22Rv1 (cell line): ENCODE measurements at regions not wholly inside any gene's neighbourhood (a gene's known extent, or its start where the extent isn't known, plus 50 kb on each side); places are given as distances from the start of the nearest gene placed in this dataset.

Experiments
- H3K27ac ChIP-seq: fragments of 450-650 bp; 2 replicates; pipeline ENCODE4 v1.5.1; 2017
- CTCF ChIP-seq: fragments of 450-650 bp; IDR thresholded peaks from 2 replicates; pipeline ENCODE4 v1.5.1; 2017; ENCODE audit warnings: mild to moderate bottlenecking
- ZFX ChIP-seq: fragments of 450-650 bp; IDR thresholded peaks from 2 replicates; pipeline ENCODE4 v1.6.1; 2017; ENCODE audit warnings: antibody characterized with exemption, borderline replicate concordance

- no peak for TF ChIP-seq CTCF
- TF ChIP-seq ZFX: no peak
- H3K27ac ChIP-seq: no peak overlapping the region
Measured at GRCh38 chr1:98328855-98329254, 332.7 kb upstream of the SNX7 start.

- TF ChIP-seq ZFX (no peak), CTCF (no peak)
- no peak overlapping the region for H3K27ac ChIP-seq
Measured at GRCh38 chr1:98327220-98327861, 334.2 kb upstream of the SNX7 start.

- no peak for TF ChIP-seq CTCF
- TF ChIP-seq ZFX: no peak
- H3K27ac ChIP-seq: no peak overlapping the region
Measured at GRCh38 chr1:98325646-98326440, 335.7 kb upstream of the SNX7 start.

GRCh38 chr1:98323906-98324358, 337.6 kb upstream of the SNX7 start:
- H3K27ac ChIP-seq: no peak overlapping the region
- TF ChIP-seq ZFX (no peak), CTCF (no peak)

DNA sequence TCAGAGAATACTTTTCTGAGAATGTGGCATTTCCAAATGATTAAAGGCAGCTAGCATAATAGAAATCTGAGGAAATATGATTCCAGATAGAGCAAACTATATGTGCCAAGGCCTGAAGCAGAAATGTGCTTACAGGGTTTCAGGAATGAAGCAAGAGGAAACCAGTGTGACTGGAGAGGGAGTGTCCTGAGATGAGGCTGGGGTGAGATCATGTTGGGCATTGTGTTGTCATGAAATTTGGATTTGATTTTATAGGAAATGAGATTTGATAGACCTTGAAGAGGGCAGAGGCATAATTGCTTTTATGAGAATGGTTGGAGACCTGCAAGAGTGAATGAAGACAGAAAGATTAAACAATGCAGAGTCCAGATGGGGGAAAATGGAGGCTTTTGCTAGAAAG, 338.1 kb upstream of the SNX7 start:
- TF ChIP-seq ZFX: no peak
- TF ChIP-seq CTCF: no peak

DNA sequence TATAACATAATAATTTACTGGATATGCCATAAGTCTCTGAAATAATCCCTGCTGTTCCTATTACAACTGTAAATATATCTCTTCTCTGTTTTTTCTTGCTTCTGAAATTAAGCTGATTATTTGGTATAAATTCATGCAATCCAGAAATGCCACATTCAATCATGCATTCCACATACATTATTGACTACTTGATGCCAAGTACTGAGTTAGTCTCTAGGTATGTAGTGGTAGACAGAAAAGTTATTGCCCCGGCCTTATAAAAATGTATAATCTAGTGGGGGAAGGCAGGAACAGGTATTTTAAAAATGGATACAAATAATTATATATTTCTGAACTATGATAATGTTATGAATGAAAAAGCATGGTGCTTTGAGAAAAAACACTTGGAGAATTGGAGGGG, 338.6 kb upstream of the SNX7 start:
- TF ChIP-seq ZFX (no peak), CTCF (no peak)
- no peak overlapping the region for H3K27ac ChIP-seq

More for the DNA sequence above, 338.1 kb upstream of the SNX7 start:
- no peak overlapping the region for H3K27ac ChIP-seq

DNA sequence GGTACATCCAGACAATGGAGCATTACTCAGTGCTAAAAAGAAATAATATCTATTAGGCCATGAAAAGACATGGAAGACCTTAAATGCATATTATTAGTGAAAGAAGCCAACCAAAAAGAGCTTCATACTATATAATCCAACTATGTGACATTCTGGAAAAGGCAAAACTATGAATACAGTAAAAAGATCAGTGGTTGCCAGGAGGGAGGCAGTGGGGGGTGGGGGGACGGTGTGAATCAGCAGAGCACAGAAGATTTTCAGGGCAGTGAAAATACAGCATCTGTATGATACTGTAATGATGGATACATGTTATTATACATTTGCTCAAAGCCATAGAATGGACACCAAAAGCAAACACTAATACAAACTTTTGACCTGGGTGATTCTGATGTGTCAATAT, 339.4 kb upstream of the SNX7 start:
- no peak overlapping the region for H3K27ac ChIP-seq
- no peak for TF ChIP-seq ZFX
- no peak for TF ChIP-seq CTCF
